Right lobe of liver (tissue), 4 donors: ENCODE measurements at regions not wholly inside any gene's neighbourhood (a gene's known extent, or its start where the extent isn't known, plus 50 kb on each side); places are given as distances from the start of the nearest gene placed in this dataset.

Experiments used
- CTCF ChIP-seq, 4 donors: fragments of 200-600 bp in 3 of 4; fragments of 450-650 bp in 1 of 4; IDR thresholded peaks; one replicate each; pipeline versions ENCODE4 v1.5.1 to v1.8.0; 2016 to 2022; ENCODE audit warnings: antibody characterized with exemption in 4 of 4, mild to moderate bottlenecking in 2 of 4
- POLR2A ChIP-seq: fragments of 450-650 bp; IDR thresholded peaks from one replicate; pipeline ENCODE4 v1.6.1; 2017; ENCODE audit warnings: antibody characterized with exemption, mild to moderate bottlenecking
- donor health status: DM: no; HTN: no; CAD: no.
- donor health status: DM: no; HTN: no; CAD: no.
- donor health status: DM: no; HTN: yes; CAD: no.

- TF ChIP-seq CTCF (IDR thresholded peaks at IDR 0.05) (no peak), POLR2A (no peak)
Measured at GRCh38 chr5:101455851-101456250, 552.8 kb upstream of the ST8SIA4 start.
